Ovary (tissue), 7 donors: ENCODE measurements at regions not wholly inside any gene's neighbourhood (a gene's known extent, or its start where the extent isn't known, plus 50 kb on each side); places are given as distances from the start of the nearest gene placed in this dataset.

ENCODE experiments used
- DNase-seq, 5 donors: peaks; one replicate each; pipeline ENCODE4 v3.0.0-alpha.2; 2019 to 2020
- H3K27ac ChIP-seq, 2 donors: fragments of 200-600 bp; one replicate each; pipeline versions ENCODE4 v1.5.1 to v1.8.0; 2019 to 2022
- H3K27me3 ChIP-seq: fragments of 200-600 bp; one replicate; pipeline ENCODE4 v1.8.0; 2022
- H3K36me3 ChIP-seq: fragments of 200-600 bp; sonication (generic); one replicate; pipeline ENCODE4 v1.5.1; 2019
- H3K4me1 ChIP-seq: one replicate; pipeline ENCODE4 v1.8.1; 2013; ENCODE audit warnings: mild to moderate bottlenecking, moderate library complexity; ENCODE audit not compliant: insufficient read depth
- H3K4me3 ChIP-seq: fragments of 200-600 bp; sonication (generic); one replicate; pipeline ENCODE4 v1.5.1; 2017
- H3K9me3 ChIP-seq, 2 donors: fragments of 200-600 bp in 1 of 2; sonication (generic) in 1 of 2; one replicate each; pipeline versions ENCODE4 v1.5.1 to v1.8.1; 2013 to 2019; ENCODE audit warnings: mild to moderate bottlenecking in 1 of 2, moderate library complexity in 1 of 2
- EP300 ChIP-seq: sonication (generic); formaldehyde crosslinking; IDR thresholded peaks from one replicate; pipeline ENCODE4 v1.6.1; 2017; ENCODE audit warnings: antibody characterized with exemption
- POLR2A ChIP-seq: fragments of 450-650 bp; IDR thresholded peaks from one replicate; pipeline ENCODE4 v1.6.1; 2017; ENCODE audit warnings: antibody characterized with exemption, mild to moderate bottlenecking, moderate library complexity
- WGBS, 3 donors: extraction: QIAGEN DNeasy Blood & Tissue Kit in 1 of 3; methylation state at CpG; one replicate each; pipeline versions ENCODE4 v1.1.5 to v1.1.7; 2013 to 2017; 5-methylcytosine and 5-hydroxymethylcytosine counted together
- intact Hi-C, 4 donors: fragments of 100-400 bp; cut with DNase I; formaldehyde crosslinking; loops; one replicate each; pipeline versions ENCODE4 v1.11.0 to v1.15.1; 2022 to 2023
- TF ChIP-seq, protein P1 (sequence below), 3 donors: fragments of 450-650 bp in 2 of 3; fragments of 200-600 bp in 1 of 3; IDR thresholded peaks; one replicate each; pipeline versions ENCODE4 v1.5.1 to v1.8.0; 2016 to 2022; ENCODE audit warnings: antibody characterized with exemption in 3 of 3, mild to moderate bottlenecking in 1 of 3
- donor health status: DM: no; HTN: no; CAD: no; lungs with moderate emphysema.
- donor health status: DM: no; HTN: no; CAD: no.
- donor health status: Bipolar disorder and iron deficiency.
- donor health status: DM: no; HTN: no; CAD: no.
- donor health status: DM: yes; HTN: yes; CAD: no.

DNA sequence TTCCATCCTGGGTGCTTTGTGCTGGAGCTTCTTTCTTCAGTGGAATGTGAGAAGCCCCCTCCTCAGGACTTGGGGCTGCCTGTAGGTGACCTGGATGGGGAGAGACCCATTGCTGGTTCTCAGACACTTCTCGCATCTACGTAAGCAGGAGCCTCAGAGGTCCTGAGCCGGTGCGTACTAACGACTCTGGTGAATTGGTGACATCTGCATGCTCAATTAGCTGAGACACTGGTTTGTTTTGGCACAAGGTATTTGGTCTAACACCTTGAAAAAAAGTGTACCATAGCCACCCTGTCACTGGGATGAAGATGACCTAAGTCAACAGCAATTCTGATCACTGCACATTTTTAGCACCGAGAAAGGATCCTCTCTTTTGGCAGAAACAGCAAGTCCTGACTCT lies 57.7 kb downstream of the LRRC30 start:
- H3K4me1 ChIP-seq = no peaks in the 10 kb centered on the region
- no peaks in the 10 kb centered on the region for H3K9me3 ChIP-seq
- TF ChIP-seq, protein P1, sequence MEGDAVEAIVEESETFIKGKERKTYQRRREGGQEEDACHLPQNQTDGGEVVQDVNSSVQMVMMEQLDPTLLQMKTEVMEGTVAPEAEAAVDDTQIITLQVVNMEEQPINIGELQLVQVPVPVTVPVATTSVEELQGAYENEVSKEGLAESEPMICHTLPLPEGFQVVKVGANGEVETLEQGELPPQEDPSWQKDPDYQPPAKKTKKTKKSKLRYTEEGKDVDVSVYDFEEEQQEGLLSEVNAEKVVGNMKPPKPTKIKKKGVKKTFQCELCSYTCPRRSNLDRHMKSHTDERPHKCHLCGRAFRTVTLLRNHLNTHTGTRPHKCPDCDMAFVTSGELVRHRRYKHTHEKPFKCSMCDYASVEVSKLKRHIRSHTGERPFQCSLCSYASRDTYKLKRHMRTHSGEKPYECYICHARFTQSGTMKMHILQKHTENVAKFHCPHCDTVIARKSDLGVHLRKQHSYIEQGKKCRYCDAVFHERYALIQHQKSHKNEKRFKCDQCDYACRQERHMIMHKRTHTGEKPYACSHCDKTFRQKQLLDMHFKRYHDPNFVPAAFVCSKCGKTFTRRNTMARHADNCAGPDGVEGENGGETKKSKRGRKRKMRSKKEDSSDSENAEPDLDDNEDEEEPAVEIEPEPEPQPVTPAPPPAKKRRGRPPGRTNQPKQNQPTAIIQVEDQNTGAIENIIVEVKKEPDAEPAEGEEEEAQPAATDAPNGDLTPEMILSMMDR (IDR thresholded peaks at IDR 0.05) = no peak
- TF ChIP-seq POLR2A (no peak), EP300 (no peak)
- H3K36me3 ChIP-seq = no peaks in the 10 kb centered on the region
- 76 to 90% (median 83%) methylated on average over 6 of the region's 6 CpGs for WGBS, 3 donors
- DNase-seq = no peak
- H3K27ac ChIP-seq = no peak overlapping the region
- intact Hi-C loops = no loop called here
- H3K27me3 ChIP-seq = no peaks in the 10 kb centered on the region
- no peak overlapping the region for H3K4me3 ChIP-seq

DNA sequence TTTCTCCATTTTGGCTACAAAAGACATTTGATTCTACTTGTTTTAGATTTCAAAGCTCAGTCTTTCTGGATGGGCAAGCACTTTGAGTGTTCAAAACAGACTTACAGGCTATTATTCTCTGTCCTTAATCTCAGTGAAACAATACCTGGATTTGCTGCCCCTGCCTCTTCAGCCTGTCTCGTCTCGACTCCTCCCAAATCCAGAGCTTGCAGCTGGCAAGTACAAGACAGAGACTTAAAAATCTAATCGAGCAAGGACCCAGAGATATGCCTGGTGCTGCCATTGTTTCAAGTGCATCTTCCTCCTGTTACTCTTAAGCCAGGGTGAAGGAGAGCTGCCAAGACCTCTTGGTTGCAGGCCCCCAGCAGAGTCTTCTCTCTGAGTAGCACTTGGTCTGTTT lies 59.2 kb downstream of the LRRC30 start:
- H3K4me3 ChIP-seq = no peak overlapping the region
- no peak overlapping the region for H3K27ac ChIP-seq
- TF ChIP-seq, protein P1 (IDR thresholded peaks at IDR 0.05) = no peak
- TF ChIP-seq POLR2A = no peak
- no peak for TF ChIP-seq EP300
- H3K9me3 ChIP-seq = no peaks in the 10 kb centered on the region
- 70 to 76% (median 75%) methylated on average over 3 of the region's 3 CpGs for WGBS, 3 donors
- intact Hi-C loops = no loop called here
- DNase-seq = no peak
- H3K27me3 ChIP-seq = no peaks in the 10 kb centered on the region
- H3K4me1 ChIP-seq = no peaks in the 10 kb centered on the region
- no peaks in the 10 kb centered on the region for H3K36me3 ChIP-seq

DNA sequence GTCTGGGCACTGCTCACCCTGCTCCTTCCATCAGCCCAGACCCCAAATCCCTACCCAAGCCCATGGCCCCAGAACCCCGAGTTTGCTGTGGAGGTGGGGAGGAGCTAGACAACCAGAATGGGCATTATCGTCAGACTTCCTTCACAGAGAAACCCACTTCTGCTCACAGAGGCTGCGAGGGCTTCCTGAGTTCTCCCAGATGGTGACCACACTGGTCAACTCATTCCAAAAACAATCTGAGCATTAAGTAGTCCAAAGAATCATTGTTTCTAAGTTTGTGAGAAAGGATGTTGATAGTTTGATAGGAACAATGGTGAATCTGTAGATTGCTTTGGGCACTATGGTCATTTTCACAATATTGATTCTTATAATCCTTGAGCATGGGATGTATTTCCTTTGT lies 60.2 kb downstream of the LRRC30 start:
- Histone ChIP-seq H3K4me1 (no peaks in the 10 kb centered on the region), H3K27ac (no peak overlapping the region), H3K4me3 (no peak overlapping the region), H3K36me3 (no peaks in the 10 kb centered on the region), H3K27me3 (no peaks in the 10 kb centered on the region), H3K9me3 (no peaks in the 10 kb centered on the region)
- 68 to 82% (median 69%) methylated on average over 3 of the region's 3 CpGs for whole genome bisulfite sequencing, 3 donors
- no peak for TF ChIP-seq POLR2A
- TF ChIP-seq, protein P1 (IDR thresholded peaks at IDR 0.05) = no peak
- TF ChIP-seq EP300 = no peak
- intact Hi-C loops = no loop called here
- no peak for DNase-seq

DNA sequence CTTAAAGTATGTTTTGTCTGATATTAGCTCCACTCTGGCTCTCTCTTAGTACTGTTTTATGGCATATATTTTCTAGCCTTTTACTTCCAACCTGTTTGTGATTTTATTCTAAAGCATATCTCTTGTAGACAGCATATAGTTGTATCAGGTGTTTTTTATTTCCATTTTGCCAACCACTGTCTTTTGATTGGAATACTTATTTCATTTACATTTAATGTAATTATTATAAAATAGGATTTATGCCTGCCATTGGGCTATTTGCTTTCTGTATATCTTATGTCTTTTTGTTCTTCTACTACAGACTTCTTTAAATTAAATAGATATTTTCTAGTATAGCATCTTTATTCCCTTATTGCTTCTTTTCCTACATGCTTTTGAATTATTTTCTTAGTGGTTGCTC lies 67.3 kb downstream of the LRRC30 start:
- intact Hi-C loops = no loop called here
- no peak overlapping the region for H3K27ac ChIP-seq
- no peaks in the 10 kb centered on the region for H3K4me1 ChIP-seq
- no peaks in the 10 kb centered on the region for H3K9me3 ChIP-seq
- no peak for DNase-seq
- H3K27me3 ChIP-seq = no peaks in the 10 kb centered on the region
- no peak for TF ChIP-seq EP300
- no peak overlapping the region for H3K4me3 ChIP-seq
- H3K36me3 ChIP-seq = no peaks in the 10 kb centered on the region

DNA sequence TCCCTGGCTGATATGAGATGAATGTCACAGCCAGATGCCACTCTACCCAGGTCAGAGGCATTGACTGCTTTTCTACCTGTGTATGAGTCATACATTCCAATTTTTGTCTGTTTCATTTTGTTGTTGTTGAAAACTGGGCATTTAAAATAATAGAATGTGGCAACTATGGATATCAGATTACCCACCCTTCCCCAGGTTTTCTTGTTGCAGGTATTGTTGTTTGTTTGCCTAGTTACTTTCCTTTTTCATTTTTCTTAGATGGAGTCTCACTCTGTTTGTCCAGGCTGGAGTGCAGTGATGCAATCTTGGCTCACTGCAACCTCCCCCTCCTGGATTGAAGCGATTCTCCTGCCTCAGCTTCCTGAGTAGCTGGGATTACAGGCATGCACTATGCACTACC lies 70.2 kb downstream of the LRRC30 start:
- no peaks in the 10 kb centered on the region for H3K36me3 ChIP-seq
- intact Hi-C loops = no loop called here
- DNase-seq = no peak
- no peaks in the 10 kb centered on the region for H3K27me3 ChIP-seq
- H3K4me1 ChIP-seq = no peaks in the 10 kb centered on the region
- WGBS, 3 donors = 67 to 85% (median 73%) methylated on average over 1 of the region's 1 CpG
- H3K27ac ChIP-seq = no peak overlapping the region
- TF ChIP-seq POLR2A (no peak), EP300 (no peak)
- TF ChIP-seq, protein P1 (IDR thresholded peaks at IDR 0.05) = no peak
- no peak overlapping the region for H3K4me3 ChIP-seq
- no peaks in the 10 kb centered on the region for H3K9me3 ChIP-seq
